Mucosa of rectum (tissue), 2 donors: ENCODE measurements at regions not wholly inside any gene's neighbourhood (a gene's known extent, or its start where the extent isn't known, plus 50 kb on each side); places are given as distances from the start of the nearest gene placed in this dataset.

Source experiments
- H3K27ac ChIP-seq, 2 donors: one replicate each; pipeline ENCODE4 v1.7.0; 2013; ENCODE audit warnings: inconsistent platforms in 2 of 2, low read depth in 2 of 2, low read length in 2 of 2
- H3K27me3 ChIP-seq, 2 donors: one replicate each; pipeline ENCODE4 v1.7.0; 2013; ENCODE audit warnings: low read length in 2 of 2; ENCODE audit not compliant: control insufficient read depth in 2 of 2, insufficient read depth in 2 of 2
- H3K36me3 ChIP-seq, 2 donors: one replicate each; pipeline ENCODE4 v1.7.0; 2013; ENCODE audit warnings: low read length in 2 of 2; ENCODE audit not compliant: control insufficient read depth in 2 of 2, insufficient read depth in 2 of 2
- H3K4me1 ChIP-seq, 2 donors: one replicate each; pipeline ENCODE4 v1.7.0; 2013; ENCODE audit warnings: low read length in 2 of 2, mild to moderate bottlenecking in 1 of 2; ENCODE audit not compliant: control insufficient read depth in 2 of 2, insufficient read depth in 2 of 2
- H3K4me3 ChIP-seq, 2 donors: one replicate each; pipeline ENCODE4 v1.7.0; 2013; ENCODE audit warnings: low read length in 2 of 2
- H3K9ac ChIP-seq, 2 donors: one replicate each; pipeline ENCODE4 v1.7.0; 2013; ENCODE audit warnings: low read length in 2 of 2, low read depth in 1 of 2, mild to moderate bottlenecking in 1 of 2
- H3K9me3 ChIP-seq, 2 donors: one replicate each; pipeline ENCODE4 v1.7.0; 2013; ENCODE audit warnings: low read length in 2 of 2; ENCODE audit not compliant: control insufficient read depth in 2 of 2
- donor health status: healthy.
- donor health status: Normal muscosa, but diverticular disease.

- Histone ChIP-seq H3K27me3 (no peaks in the 10 kb centered on the region), H3K9me3 (no peaks in the 10 kb centered on the region), H3K36me3 (no peaks in the 10 kb centered on the region), H3K27ac (no peak overlapping the region), H3K4me3 (no peak overlapping the region), H3K4me1 (no peaks in the 10 kb centered on the region), H3K9ac (no peak overlapping the region)
These were observed 746.6 kb downstream of the SLITRK5 start for GRCh38 chr13:88417801-88418200.

- no peaks in the 10 kb centered on the region for H3K27me3 ChIP-seq
- H3K9me3 ChIP-seq, result no peaks in the 10 kb centered on the region
- H3K4me3 ChIP-seq, result no peak overlapping the region
- H3K27ac ChIP-seq, result no peak overlapping the region
- no peak overlapping the region for H3K9ac ChIP-seq
- no peaks in the 10 kb centered on the region for H3K36me3 ChIP-seq
- H3K4me1 ChIP-seq, result no peaks in the 10 kb centered on the region
These were observed 753.3 kb downstream of the SLITRK5 start for GRCh38 chr13:88424463-88424862.

GRCh38 chr13:88426661-88427060 is 755.5 kb downstream of the SLITRK5 start:
- Histone ChIP-seq H3K27me3 (no peaks in the 10 kb centered on the region), H3K9me3 (no peaks in the 10 kb centered on the region), H3K4me3 (no peak overlapping the region), H3K36me3 (no peaks in the 10 kb centered on the region), H3K9ac (no peak overlapping the region), H3K4me1 (no peaks in the 10 kb centered on the region), H3K27ac (no peak overlapping the region)

GRCh38 chr13:88429862-88430261 is 758.7 kb downstream of the SLITRK5 start:
- H3K27me3 ChIP-seq, result no peaks in the 10 kb centered on the region
- H3K9ac ChIP-seq, result no peak overlapping the region
- H3K4me3 ChIP-seq, result no peak overlapping the region
- H3K36me3 ChIP-seq, result no peaks in the 10 kb centered on the region
- no peak overlapping the region for H3K27ac ChIP-seq
- H3K9me3 ChIP-seq, result no peaks in the 10 kb centered on the region
- no peaks in the 10 kb centered on the region for H3K4me1 ChIP-seq

- Histone ChIP-seq H3K9ac (no peak overlapping the region), H3K27me3 (no peaks in the 10 kb centered on the region), H3K27ac (no peak overlapping the region)
These were observed 763.8 kb downstream of the SLITRK5 start for GRCh38 chr13:88434953-88435352.

GRCh38 chr13:88436974-88437373 is 765.8 kb downstream of the SLITRK5 start:
- Histone ChIP-seq H3K9me3 (no peaks in the 10 kb centered on the region), H3K27ac (no peak overlapping the region), H3K4me1 (no peaks in the 10 kb centered on the region), H3K36me3 (no peaks in the 10 kb centered on the region), H3K9ac (no peak overlapping the region), H3K27me3 (no peaks in the 10 kb centered on the region), H3K4me3 (no peak overlapping the region)

More at GRCh38 chr13:88434953-88435352, 763.8 kb downstream of the SLITRK5 start:
- Histone ChIP-seq H3K4me1 (no peaks in the 10 kb centered on the region), H3K4me3 (no peak overlapping the region), H3K9me3 (no peaks in the 10 kb centered on the region), H3K36me3 (no peaks in the 10 kb centered on the region)

GRCh38 chr13:88450515-88450914 is 779.3 kb downstream of the SLITRK5 start:
- H3K9ac ChIP-seq, result no peak overlapping the region
- no peaks in the 10 kb centered on the region for H3K4me1 ChIP-seq
- no peaks in the 10 kb centered on the region for H3K36me3 ChIP-seq
- H3K4me3 ChIP-seq, result no peak overlapping the region
- no peaks in the 10 kb centered on the region for H3K9me3 ChIP-seq
- H3K27ac ChIP-seq, result no peak overlapping the region
- no peaks in the 10 kb centered on the region for H3K27me3 ChIP-seq

- Histone ChIP-seq H3K4me1 (no peaks in the 10 kb centered on the region), H3K9ac (no peak overlapping the region), H3K27ac (no peak overlapping the region), H3K4me3 (no peak overlapping the region), H3K27me3 (no peaks in the 10 kb centered on the region), H3K36me3 (no peaks in the 10 kb centered on the region), H3K9me3 (no peaks in the 10 kb centered on the region)
These were observed 785.0 kb downstream of the SLITRK5 start for GRCh38 chr13:88456151-88456550.

GRCh38 chr13:88459331-88459730 is 788.2 kb downstream of the SLITRK5 start:
- H3K4me1 ChIP-seq, result no peaks in the 10 kb centered on the region
- H3K27ac ChIP-seq, result no peak overlapping the region
- no peaks in the 10 kb centered on the region for H3K36me3 ChIP-seq
- H3K9me3 ChIP-seq, result no peaks in the 10 kb centered on the region
- no peak overlapping the region for H3K4me3 ChIP-seq
- no peak overlapping the region for H3K9ac ChIP-seq
- no peaks in the 10 kb centered on the region for H3K27me3 ChIP-seq

GRCh38 chr13:88461272-88462009 is 790.3 kb downstream of the SLITRK5 start:
- H3K4me3 ChIP-seq, result no peak overlapping the region
- no peak overlapping the region for H3K27ac ChIP-seq
- no peaks in the 10 kb centered on the region for H3K9me3 ChIP-seq
- no peaks in the 10 kb centered on the region for H3K27me3 ChIP-seq
- no peaks in the 10 kb centered on the region for H3K4me1 ChIP-seq
- no peak overlapping the region for H3K9ac ChIP-seq
- H3K36me3 ChIP-seq, result no peaks in the 10 kb centered on the region
